ENCODE measurements at regions not wholly inside any gene's neighbourhood (a gene's known extent, or its start where the extent isn't known, plus 50 kb on each side); places are given as distances from the start of the nearest gene placed in this dataset.
"Not testable (repeated sequence)": the region's sequence is repeated elsewhere in the genome, so short reads cannot be mapped to it uniquely, and the experiment has no call there.

DNA sequence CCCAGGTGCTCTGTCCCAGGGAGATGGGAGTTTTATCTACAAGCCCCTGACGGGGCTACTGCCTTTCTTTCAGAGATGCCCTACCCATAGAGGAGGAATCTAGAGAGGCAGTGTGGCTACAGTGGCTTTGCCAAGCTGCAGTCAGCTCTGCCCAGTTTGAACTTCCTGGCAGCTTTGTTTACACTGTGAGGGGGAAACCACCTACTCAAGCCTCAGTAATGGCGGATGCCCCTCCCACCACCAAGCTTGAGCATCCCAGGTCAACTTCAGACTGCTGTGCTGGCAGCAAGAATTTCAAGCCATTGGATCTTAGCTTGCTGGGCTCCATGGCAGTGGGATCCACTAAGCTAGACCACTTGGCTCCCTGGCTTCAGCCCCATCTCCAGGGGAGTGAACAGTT, 53.1 kb upstream of the TMEM252 start:
- H3K36me3 ChIP-seq (ENCODE audit: control insufficient read depth, insufficient read depth, low read length); H4K8ac ChIP-seq (ENCODE audit: low read depth, low read length); H3K79me2 ChIP-seq (ENCODE audit: control insufficient read depth, insufficient read depth, low read length); H3K27ac ChIP-seq (ENCODE audit: low read depth, low read length); H3K4ac ChIP-seq (ENCODE audit: low read depth, low read length); H3K18ac ChIP-seq (ENCODE audit: low read length); H3K4me2 ChIP-seq (ENCODE audit: low read length); H2BK15ac ChIP-seq (replicated peaks; ENCODE audit: low read depth); H3K56ac ChIP-seq (ENCODE audit: low read length); DNase-seq; H3K4me1 ChIP-seq (ENCODE audit: control insufficient read depth, low read depth, low read length); H2BK120ac ChIP-seq (ENCODE audit: low read depth, low read length); H2AK5ac ChIP-seq (ENCODE audit: low read length); H3K9ac ChIP-seq (ENCODE audit: low read length); H3K27me3 ChIP-seq (ENCODE audit: insufficient read depth, low read length, poor library complexity); H2BK5ac ChIP-seq (ENCODE audit: low read length); H3K79me1 ChIP-seq (ENCODE audit: low read length); H3K23ac ChIP-seq (ENCODE audit: low read length); H4K5ac ChIP-seq (ENCODE audit: low read length); H3K4me3 ChIP-seq (ENCODE audit: low read length): not testable (repeated sequence)
- no CpG with 5 or more reads among the region's 2 CpGs for WGBS (ENCODE audit: extremely low coverage, insufficient coverage, low lambda C conversion rate)

DNA sequence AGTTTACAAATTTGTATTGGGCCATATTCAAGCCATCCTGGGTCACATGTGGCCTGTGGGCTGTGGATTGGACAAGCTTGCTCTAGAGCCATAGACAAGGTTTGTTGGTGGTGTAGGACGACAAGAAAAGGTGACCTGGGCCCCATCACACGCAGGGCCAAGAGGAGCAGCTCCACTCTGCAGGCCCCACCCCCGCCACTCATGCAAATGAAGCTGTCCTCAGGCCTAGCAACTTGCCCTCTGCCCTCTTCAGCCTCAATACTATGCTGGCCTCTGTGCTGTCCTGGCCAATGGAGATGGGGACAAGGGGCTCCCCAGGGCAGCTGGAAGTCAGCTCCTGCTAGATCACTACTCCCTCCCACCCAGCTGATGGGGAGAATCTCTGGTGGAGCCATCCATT, 55.2 kb upstream of the TMEM252 start:
- DNase-seq, result peak; percentile 3
- Histone ChIP-seq H3K4me1 (ENCODE audit: control insufficient read depth, low read depth, low read length) (no peaks in the 10 kb centered on the region), H3K23ac (ENCODE audit: low read length) (no peak overlapping the region), H3K18ac (ENCODE audit: low read length) (no peak overlapping the region), H3K4ac (ENCODE audit: low read depth, low read length) (no peak overlapping the region), H3K9ac (ENCODE audit: low read length) (no peak overlapping the region), H2AK5ac (ENCODE audit: low read length) (no peak overlapping the region), H3K4me2 (ENCODE audit: low read length) (no peak overlapping the region), H4K5ac (ENCODE audit: low read length) (no peak overlapping the region), H3K79me1 (ENCODE audit: low read length) (no peaks in the 10 kb centered on the region), H2BK120ac (ENCODE audit: low read depth, low read length) (no peak overlapping the region), H2BK15ac (replicated peaks; ENCODE audit: low read depth) (no peak overlapping the region), H3K79me2 (ENCODE audit: control insufficient read depth, insufficient read depth, low read length) (no peaks in the 10 kb centered on the region), H3K56ac (ENCODE audit: low read length) (no peak overlapping the region), H3K27ac (ENCODE audit: low read depth, low read length) (no peak overlapping the region), H3K4me3 (ENCODE audit: low read length) (no peak overlapping the region), H2BK5ac (ENCODE audit: low read length) (no peak overlapping the region), H3K27me3 (ENCODE audit: insufficient read depth, low read length, poor library complexity) (no peaks in the 10 kb centered on the region), H4K8ac (ENCODE audit: low read depth, low read length) (no peak overlapping the region), H3K36me3 (ENCODE audit: control insufficient read depth, insufficient read depth, low read length) (no peaks in the 10 kb centered on the region)
- no CpG with 5 or more reads among the region's 3 CpGs for WGBS (ENCODE audit: extremely low coverage, insufficient coverage, low lambda C conversion rate)

DNA sequence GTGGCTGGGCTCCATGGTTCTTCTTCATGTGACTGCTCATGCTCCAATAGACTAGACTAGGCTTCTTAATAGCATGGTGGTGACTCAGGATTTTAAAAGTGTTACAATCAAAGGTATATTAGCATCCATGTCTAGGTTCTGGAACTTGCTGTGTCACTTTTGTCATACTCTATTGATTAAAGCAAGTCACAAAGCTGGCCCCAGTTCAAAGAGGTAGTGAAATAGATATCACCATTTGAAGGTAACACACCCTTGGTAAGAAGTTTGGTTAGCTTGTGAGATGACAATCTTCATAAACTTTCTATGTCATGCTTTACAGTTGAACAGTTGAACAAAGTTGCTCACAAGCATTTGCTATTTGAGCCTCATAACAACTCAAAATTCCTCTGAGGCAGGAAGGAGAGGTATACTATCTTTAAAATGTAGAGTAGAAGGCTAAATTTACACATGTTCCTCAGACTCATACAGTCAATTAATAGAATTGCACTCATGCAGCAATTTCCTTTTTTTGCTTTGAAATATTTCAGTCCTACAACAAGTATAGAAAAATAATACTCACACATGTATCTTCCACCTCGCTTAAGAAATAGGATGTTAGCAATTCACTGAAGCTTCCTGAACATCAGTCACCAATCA, 56.8 kb upstream of the TMEM252 start:
- Histone ChIP-seq H3K9ac (ENCODE audit: low read length) (no peak overlapping the region), H3K27me3 (ENCODE audit: insufficient read depth, low read length, poor library complexity) (no peaks in the 10 kb centered on the region), H3K27ac (ENCODE audit: low read depth, low read length) (no peak overlapping the region), H3K4ac (ENCODE audit: low read depth, low read length) (no peak overlapping the region), H2BK5ac (ENCODE audit: low read length) (no peak overlapping the region), H3K79me1 (ENCODE audit: low read length) (no peaks in the 10 kb centered on the region), H3K23ac (ENCODE audit: low read length) (no peak overlapping the region), H3K79me2 (ENCODE audit: control insufficient read depth, insufficient read depth, low read length) (no peaks in the 10 kb centered on the region), H3K56ac (ENCODE audit: low read length) (no peak overlapping the region), H3K4me1 (ENCODE audit: control insufficient read depth, low read depth, low read length) (no peaks in the 10 kb centered on the region), H3K4me2 (ENCODE audit: low read length) (no peak overlapping the region), H2BK120ac (ENCODE audit: low read depth, low read length) (no peak overlapping the region), H3K18ac (ENCODE audit: low read length) (no peak overlapping the region), H3K4me3 (ENCODE audit: low read length) (no peak overlapping the region), H3K36me3 (ENCODE audit: control insufficient read depth, insufficient read depth, low read length) (no peaks in the 10 kb centered on the region), H2BK15ac (replicated peaks; ENCODE audit: low read depth) (no peak overlapping the region), H4K8ac (ENCODE audit: low read depth, low read length) (no peak overlapping the region), H4K5ac (ENCODE audit: low read length) (no peak overlapping the region), H2AK5ac (ENCODE audit: low read length) (no peak overlapping the region)
- no CpG with 5 or more reads among the region's 1 CpG for WGBS (ENCODE audit: extremely low coverage, insufficient coverage, low lambda C conversion rate)
- no peak for DNase-seq

DNA sequence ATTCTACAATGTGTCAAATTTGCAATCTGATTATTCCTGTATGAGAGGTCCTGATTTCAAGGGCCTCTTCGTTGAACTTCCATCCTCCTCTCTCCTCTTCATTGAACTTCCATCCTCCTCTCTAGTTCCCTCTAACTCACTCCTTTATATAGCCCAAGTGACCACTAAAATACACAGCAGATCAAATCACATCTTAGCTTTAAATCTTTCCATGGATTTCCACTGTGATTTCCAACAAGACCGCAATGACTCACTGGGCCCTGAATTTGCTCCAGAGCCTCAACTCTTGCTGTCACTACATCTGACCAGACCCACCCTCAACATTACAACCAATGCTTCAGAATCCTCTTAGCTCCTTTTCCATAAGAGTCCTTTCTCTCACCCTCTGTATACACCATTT, 59.1 kb upstream of the TMEM252 start:
- Histone ChIP-seq H2BK5ac (ENCODE audit: low read length) (no peak overlapping the region), H3K79me1 (ENCODE audit: low read length) (no peaks in the 10 kb centered on the region), H3K23ac (ENCODE audit: low read length) (no peak overlapping the region), H3K4ac (ENCODE audit: low read depth, low read length) (no peak overlapping the region), H2AK5ac (ENCODE audit: low read length) (no peak overlapping the region), H4K8ac (ENCODE audit: low read depth, low read length) (no peak overlapping the region), H3K36me3 (ENCODE audit: control insufficient read depth, insufficient read depth, low read length) (no peaks in the 10 kb centered on the region), H2BK120ac (ENCODE audit: low read depth, low read length) (no peak overlapping the region), H4K5ac (ENCODE audit: low read length) (no peak overlapping the region), H3K27me3 (ENCODE audit: insufficient read depth, low read length, poor library complexity) (no peaks in the 10 kb centered on the region), H3K18ac (ENCODE audit: low read length) (no peak overlapping the region), H3K56ac (ENCODE audit: low read length) (no peak overlapping the region), H3K4me1 (ENCODE audit: control insufficient read depth, low read depth, low read length) (no peaks in the 10 kb centered on the region), H3K4me3 (ENCODE audit: low read length) (no peak overlapping the region), H3K79me2 (ENCODE audit: control insufficient read depth, insufficient read depth, low read length) (no peaks in the 10 kb centered on the region), H2BK15ac (replicated peaks; ENCODE audit: low read depth) (no peak overlapping the region), H3K9ac (ENCODE audit: low read length) (no peak overlapping the region), H3K27ac (ENCODE audit: low read depth, low read length) (no peak overlapping the region), H3K4me2 (ENCODE audit: low read length) (no peak overlapping the region)
- no CpG with 5 or more reads among the region's 2 CpGs for WGBS (ENCODE audit: extremely low coverage, insufficient coverage, low lambda C conversion rate)
- no peak for DNase-seq

DNA sequence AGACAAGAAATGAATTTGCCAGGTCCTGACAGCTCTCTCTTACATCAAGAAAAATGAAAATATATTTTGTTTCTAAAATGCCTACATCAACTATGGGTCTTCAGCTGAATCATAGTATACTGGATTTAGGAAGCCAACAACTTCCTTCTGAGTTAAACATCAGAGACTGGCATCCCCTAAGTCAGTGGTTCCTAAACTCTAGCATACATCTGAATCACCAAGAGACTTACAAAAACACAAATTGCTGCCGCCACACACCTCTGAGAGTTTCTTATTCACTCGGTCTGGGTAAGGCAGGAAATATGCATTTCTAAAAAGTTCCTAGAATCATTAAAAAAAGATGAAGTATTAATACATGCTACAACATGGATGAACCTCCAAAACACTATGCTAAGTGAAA, 60.4 kb upstream of the TMEM252 start:
- Histone ChIP-seq H3K4me1 (ENCODE audit: control insufficient read depth, low read depth, low read length) (no peaks in the 10 kb centered on the region), H3K4ac (ENCODE audit: low read depth, low read length) (no peak overlapping the region), H3K9ac (ENCODE audit: low read length) (no peak overlapping the region), H3K79me2 (ENCODE audit: control insufficient read depth, insufficient read depth, low read length) (no peaks in the 10 kb centered on the region), H3K18ac (ENCODE audit: low read length) (no peak overlapping the region), H3K79me1 (ENCODE audit: low read length) (no peaks in the 10 kb centered on the region), H3K27me3 (ENCODE audit: insufficient read depth, low read length, poor library complexity) (no peaks in the 10 kb centered on the region), H2BK120ac (ENCODE audit: low read depth, low read length) (no peak overlapping the region), H2BK5ac (ENCODE audit: low read length) (no peak overlapping the region), H2AK5ac (ENCODE audit: low read length) (no peak overlapping the region), H3K4me3 (ENCODE audit: low read length) (no peak overlapping the region), H4K8ac (ENCODE audit: low read depth, low read length) (no peak overlapping the region), H3K27ac (ENCODE audit: low read depth, low read length) (no peak overlapping the region), H3K56ac (ENCODE audit: low read length) (no peak overlapping the region), H2BK15ac (replicated peaks; ENCODE audit: low read depth) (no peak overlapping the region), H3K4me2 (ENCODE audit: low read length) (no peak overlapping the region), H4K5ac (ENCODE audit: low read length) (no peak overlapping the region), H3K23ac (ENCODE audit: low read length) (no peak overlapping the region), H3K36me3 (ENCODE audit: control insufficient read depth, insufficient read depth, low read length) (no peaks in the 10 kb centered on the region)
- DNase-seq, result no peak
- no CpG with 5 or more reads among the region's 2 CpGs for WGBS (ENCODE audit: extremely low coverage, insufficient coverage, low lambda C conversion rate)

DNA sequence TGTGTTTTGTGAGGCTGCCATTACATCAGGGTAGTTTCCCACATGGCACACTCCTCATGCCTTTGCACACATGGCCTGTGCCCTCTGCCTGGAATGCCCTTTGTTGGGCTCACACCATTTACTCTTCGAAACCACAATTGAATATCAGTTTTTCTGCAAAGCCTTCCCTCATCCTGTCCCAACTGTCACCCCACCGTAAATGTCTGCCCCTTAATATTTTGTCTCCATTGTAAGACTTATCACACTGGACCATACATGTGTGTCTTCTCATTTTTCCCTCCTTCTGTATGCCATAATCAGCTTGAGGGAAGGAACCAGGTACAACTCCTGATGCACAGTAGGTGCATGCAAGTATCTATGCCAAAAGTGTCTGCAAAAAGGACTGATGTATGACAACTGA, 62.7 kb upstream of the TMEM252 start:
- DNase-seq, result no peak
- Histone ChIP-seq H3K27ac (ENCODE audit: low read depth, low read length) (no peak overlapping the region), H3K27me3 (ENCODE audit: insufficient read depth, low read length, poor library complexity) (no peaks in the 10 kb centered on the region), H3K4me2 (ENCODE audit: low read length) (no peak overlapping the region), H3K18ac (ENCODE audit: low read length) (no peak overlapping the region), H4K5ac (ENCODE audit: low read length) (no peak overlapping the region), H3K23ac (ENCODE audit: low read length) (no peak overlapping the region), H4K8ac (ENCODE audit: low read depth, low read length) (no peak overlapping the region), H3K36me3 (ENCODE audit: control insufficient read depth, insufficient read depth, low read length) (no peaks in the 10 kb centered on the region), H3K4me3 (ENCODE audit: low read length) (no peak overlapping the region), H2BK120ac (ENCODE audit: low read depth, low read length) (no peak overlapping the region), H2BK5ac (ENCODE audit: low read length) (no peak overlapping the region), H3K56ac (ENCODE audit: low read length) (no peak overlapping the region), H3K79me1 (ENCODE audit: low read length) (no peaks in the 10 kb centered on the region), H2BK15ac (replicated peaks; ENCODE audit: low read depth) (no peak overlapping the region), H2AK5ac (ENCODE audit: low read length) (no peak overlapping the region), H3K4ac (ENCODE audit: low read depth, low read length) (no peak overlapping the region), H3K79me2 (ENCODE audit: control insufficient read depth, insufficient read depth, low read length) (no peaks in the 10 kb centered on the region), H3K4me1 (ENCODE audit: control insufficient read depth, low read depth, low read length) (no peaks in the 10 kb centered on the region), H3K9ac (ENCODE audit: low read length) (no peak overlapping the region)
- WGBS (ENCODE audit: extremely low coverage, insufficient coverage, low lambda C conversion rate), result no CpG with 5 or more reads among the region's 2 CpGs

Measured in mesendoderm (in vitro differentiated cells).